SK-N-DZ (cell line): ENCODE measurements at regions not wholly inside any gene's neighbourhood (a gene's known extent, or its start where the extent isn't known, plus 50 kb on each side); places are given as distances from the start of the nearest gene placed in this dataset.

Experiments
- DNase-seq: peaks from one replicate; pipeline ENCODE4 v3.0.0-alpha.2; 2015; ENCODE audit warnings: low spot score

DNA sequence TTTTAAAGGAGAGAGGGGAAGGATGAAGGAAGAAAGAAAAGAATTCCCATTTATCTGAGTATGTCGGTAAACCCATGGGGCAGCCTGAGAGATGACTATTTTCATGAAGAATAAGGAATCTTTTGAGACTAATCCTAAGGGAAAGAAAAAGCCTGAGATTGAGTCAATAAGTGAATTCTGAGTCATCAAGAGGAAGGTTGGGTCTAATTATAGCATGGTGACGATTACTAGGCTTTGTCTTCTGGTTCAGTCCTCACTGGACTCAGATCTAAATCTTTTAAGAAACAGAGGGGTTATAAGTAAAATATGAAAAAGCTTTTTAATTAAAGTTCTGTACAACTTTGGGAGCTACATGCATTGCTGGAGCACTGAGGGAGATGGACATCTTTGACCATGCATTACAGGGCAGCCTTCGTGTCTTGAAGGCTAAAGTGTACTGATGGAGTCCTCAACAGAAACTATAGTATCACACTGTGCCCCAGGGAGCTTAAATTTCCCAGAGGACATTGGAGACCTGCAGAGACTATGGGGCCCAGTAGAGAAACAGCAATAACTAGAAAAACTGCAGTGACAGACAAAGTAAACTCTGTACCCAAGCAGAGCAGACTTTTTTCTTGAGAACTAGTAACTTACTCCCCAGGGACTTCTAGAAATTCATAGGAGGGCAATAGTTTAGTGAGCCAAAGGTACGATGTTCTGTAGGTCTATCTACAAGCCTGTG lies 260.9 kb downstream of the RAD51AP2 start:
- no peak for DNase-seq

DNA sequence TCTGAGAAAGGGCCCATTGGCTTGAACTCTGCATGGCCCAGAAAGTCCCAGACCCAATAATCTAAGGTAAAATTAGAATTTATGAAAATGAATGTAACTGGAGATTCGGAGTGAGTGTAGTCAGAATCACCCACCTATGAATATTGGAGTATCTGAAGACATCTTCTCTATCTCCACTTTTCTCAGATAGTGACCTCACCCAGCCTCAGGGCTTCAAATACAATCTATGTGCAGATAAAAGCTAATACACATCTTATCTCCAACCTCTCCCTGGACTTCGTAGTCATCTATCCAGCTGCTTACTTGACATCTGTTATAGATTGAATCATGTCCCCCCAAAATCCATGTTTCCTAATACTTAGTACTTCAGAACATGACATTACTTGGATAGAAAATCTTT lies 263.2 kb downstream of the RAD51AP2 start:
- DNase-seq, result no peak

DNA sequence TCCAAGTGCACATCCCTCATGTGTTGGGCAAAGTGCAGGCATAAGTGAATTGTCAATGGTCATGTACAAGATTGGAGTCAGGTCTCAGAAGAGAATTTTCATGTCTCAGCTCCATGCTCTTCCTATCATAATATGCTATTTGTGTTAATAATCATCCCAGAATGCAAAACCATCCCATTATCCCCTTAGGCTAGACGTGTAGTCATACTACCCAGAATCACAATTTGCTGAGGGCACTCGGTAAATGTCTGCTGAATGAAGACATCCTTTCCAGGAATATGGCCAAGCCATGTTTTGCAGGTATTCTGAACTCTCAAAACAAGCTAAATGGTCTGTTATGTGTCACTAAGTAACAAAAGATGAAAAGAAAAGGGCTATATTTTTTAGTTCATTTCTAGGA lies 263.8 kb downstream of the RAD51AP2 start:
- DNase-seq, result no peak

- no peak for DNase-seq
These were observed 266.0 kb downstream of the RAD51AP2 start for GRCh38 chr2:17252258-17252657.

DNA sequence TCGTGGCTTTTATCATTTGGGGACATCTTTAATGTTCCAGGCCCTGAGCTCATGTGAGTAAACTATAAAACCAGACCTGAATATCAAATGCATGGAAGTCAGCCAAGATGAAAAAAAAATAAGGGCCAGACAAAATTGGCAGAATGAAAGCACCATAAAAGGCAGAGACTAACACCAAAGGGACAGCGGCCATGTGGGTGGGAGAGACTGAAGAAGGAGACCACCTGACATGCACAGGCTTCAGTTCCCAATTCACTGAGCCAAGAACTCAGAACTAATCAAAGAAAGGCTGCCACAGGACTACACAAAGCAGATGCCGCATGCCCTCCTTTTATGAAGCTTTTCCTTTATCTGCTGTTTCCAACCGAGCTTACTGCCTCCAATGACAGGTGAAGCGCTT lies 267.1 kb downstream of the RAD51AP2 start:
- no peak for DNase-seq

GRCh38 chr2:17249249-17249648 lies 269.0 kb downstream of the RAD51AP2 start:
- DNase-seq, result peak; percentile 89

DNA sequence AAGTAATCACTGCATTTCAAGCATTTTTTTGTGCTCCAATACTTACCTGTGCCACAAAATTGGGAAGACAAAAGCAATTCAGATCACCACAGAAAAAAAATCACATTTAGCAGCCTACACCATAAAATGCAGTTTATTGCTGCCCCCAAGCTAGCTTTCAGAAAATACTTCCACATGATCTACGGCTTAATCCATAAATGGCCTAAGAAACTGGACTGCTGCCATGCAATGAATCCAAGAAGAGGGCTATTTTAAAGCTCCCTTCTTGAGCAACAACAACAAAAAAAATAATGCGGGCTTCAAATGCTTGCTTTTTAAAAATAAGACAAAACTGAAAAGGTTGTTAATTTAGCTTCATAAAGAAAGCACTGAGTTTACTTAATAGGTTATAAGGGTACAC lies 272.3 kb downstream of the RAD51AP2 start:
- no peak for DNase-seq

- no peak for DNase-seq
These were observed 275.3 kb downstream of the RAD51AP2 start for GRCh38 chr2:17242813-17243485.

GRCh38 chr2:17239550-17239949 lies 278.7 kb downstream of the RAD51AP2 start:
- DNase-seq, result no peak

DNA sequence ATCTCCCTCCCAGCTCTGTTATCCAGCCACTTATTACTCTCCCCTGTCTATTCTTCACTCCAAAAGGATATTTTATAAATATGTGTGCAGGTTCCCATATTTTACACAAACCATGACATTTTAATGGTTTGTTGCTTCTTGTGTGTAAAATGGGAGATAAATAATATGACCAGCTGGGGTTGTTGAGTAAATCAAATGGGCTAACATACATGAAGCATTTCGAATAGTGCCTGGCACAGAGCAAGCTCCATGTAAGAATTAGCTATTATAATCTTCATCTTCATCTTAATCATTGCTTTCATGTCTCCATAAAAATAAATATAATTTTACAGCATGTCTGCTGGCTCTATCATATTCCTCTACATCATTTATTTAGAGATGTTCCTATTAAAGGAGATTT lies 283.1 kb downstream of the RAD51AP2 start:
- no peak for DNase-seq

- DNase-seq, result no peak
These were observed 285.3 kb downstream of the RAD51AP2 start for GRCh38 chr2:17232776-17233556.

GRCh38 chr2:17231394-17231965 lies 286.8 kb downstream of the RAD51AP2 start:
- no peak for DNase-seq

GRCh38 chr2:17229414-17229813 lies 288.8 kb downstream of the RAD51AP2 start:
- DNase-seq, result no peak

DNA sequence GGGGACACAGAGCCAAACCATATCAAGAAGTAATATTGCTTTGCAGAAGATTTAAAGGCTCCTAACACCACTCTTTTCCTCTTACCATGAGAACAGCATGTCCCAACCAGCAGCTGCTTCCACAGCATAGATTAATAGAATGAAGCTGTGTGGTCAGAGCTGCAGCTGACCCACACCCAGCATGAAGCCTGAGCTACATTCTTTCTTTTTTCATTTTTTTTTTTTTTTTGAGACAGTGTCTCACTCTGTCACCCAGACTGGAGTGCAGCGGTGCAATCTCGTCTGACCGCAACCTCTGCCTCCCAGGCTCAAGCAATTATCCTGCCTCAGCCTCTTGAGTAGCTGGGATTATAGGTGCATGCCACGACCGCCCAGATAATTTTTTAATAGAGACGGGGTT lies 289.8 kb downstream of the RAD51AP2 start:
- DNase-seq, result no peak

DNA sequence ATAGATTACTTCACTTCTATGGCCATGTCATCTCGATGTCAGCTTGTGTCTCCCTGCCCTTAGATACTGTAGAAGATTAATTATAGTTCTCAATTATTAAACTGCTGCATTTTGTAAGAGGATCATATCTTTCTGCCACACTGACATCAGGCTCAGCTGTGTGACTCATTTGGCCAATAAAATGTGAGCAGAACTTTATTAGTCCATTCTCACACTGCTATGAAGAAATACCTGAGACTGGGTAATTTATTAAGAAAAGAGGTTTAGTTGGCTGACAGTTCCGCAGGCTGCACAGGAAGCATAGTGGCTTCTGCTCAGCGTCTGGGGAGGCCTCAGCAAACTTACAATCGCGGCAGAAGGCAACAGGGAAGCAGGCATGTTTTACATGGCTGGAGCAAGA lies 290.4 kb downstream of the RAD51AP2 start:
- DNase-seq, result no peak

- DNase-seq, result no peak
These were observed 291.2 kb downstream of the RAD51AP2 start for GRCh38 chr2:17226941-17227490.

DNA sequence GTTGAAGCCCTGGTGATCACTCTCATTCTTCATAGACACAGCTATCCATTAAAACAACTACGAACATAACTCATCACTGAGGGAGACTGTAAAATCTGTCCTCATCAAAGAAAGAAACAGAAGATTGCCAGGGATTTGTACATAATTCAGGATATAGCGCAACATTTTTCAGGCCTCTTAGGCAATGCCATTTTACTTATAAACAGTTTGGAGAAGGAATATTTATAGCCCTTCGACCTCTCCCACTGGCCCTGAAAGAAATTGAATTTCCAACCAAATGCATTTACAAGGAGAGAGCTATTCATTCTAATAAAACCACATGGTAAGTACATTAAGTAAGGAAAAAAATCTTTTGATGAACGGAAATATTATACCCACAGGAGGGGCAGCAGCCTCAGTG lies 295.0 kb downstream of the RAD51AP2 start:
- DNase-seq, result no peak

GRCh38 chr2:17208511-17208910 lies 309.7 kb downstream of the RAD51AP2 start:
- no peak for DNase-seq

- no peak for DNase-seq
These were observed 311.5 kb downstream of the RAD51AP2 start for GRCh38 chr2:17206771-17207170.

DNA sequence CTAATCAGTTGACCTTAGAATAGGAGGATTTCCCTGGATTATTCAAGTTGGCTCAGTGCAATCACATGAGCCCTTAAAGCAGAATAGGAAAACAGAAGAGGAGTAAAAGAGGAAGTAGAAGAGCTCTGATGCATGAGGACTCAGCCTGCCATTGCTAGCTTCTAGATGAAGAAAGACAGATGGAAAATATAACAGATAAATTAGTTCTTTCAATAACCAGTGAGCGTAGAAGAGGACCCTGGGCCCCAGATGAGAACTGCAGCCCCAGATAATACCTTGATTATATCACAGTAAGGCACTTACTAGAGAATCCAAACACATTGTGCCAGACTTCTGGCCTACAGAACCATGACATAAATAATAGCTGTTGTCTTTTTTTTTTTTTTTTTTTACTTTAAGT lies 314.0 kb downstream of the RAD51AP2 start:
- peak; percentile 90 for DNase-seq

DNA sequence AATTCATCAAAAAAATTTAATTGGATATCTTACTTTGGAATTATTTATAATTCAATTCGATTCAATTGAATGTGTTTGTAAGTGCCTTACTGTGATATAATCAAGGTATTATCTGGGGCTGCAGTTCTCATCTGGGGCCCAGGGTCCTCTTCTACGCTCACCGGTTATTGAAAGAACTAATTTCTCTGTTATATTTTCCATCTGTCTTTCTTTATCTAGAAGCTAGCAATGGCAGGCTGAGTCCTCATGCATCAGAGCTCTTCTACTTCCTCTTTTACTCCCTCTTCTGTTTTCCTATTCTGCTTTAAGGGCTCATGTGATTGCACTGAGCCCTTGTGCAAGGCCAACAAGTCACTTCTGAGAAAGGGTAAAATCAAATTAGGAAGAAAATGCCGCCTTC lies 315.6 kb downstream of the RAD51AP2 start:
- peak; percentile 58 for DNase-seq

DNA sequence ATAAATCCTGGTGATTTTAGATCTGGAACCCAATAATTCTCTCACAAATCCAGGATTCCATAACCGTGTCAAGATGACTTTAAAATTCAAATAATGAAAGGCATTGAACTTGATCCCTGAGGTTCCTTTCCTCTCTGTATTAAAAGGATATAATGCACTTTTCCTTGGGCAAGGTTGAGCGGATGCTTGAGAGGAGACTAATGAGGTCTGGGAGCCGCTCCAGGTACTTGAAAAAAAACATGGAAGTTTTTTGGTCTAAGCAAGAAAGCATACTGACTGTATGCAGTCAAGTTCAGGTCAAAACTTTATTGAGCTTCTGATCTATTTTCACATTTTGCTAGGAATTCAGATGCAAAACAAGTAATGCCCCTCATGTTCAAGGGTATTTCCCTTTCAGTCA lies 318.5 kb downstream of the RAD51AP2 start:
- DNase-seq, result no peak
